HCT116 (cell line): ENCODE measurements at regions not wholly inside any gene's neighbourhood (a gene's known extent, or its start where the extent isn't known, plus 50 kb on each side); places are given as distances from the start of the nearest gene placed in this dataset.

ENCODE experiments used
- ATAC-seq: fragments of 200-7000 bp; cut with Tn5 transposase; 2 replicates; pipeline ENCODE4 v1.9.1; 2020; ENCODE audit warnings: mild to moderate bottlenecking, moderate library complexity
- BruUV-seq: library from RNA; stranded (reverse); fragments of 400-500 nt; replicated peaks from 2 replicates; lab custom pipeline; 2021; lab: Mats Ljungman, UMichigan
- CTCF ChIA-PET: fragments of 300-600 bp; sonication (Branson Sonifier 250); formaldehyde crosslinking; loops from one replicate; lab custom pipeline; 2021; ENCODE audit warnings: antibody characterized with exemption; lab: Charles Lee
- POLR2A ChIA-PET: fragments of 300-600, 350-600 bp; sonication (Branson Sonifier 250); formaldehyde crosslinking; loops from one replicate; lab custom pipeline; 2021; ENCODE audit warnings: antibody characterized with exemption; lab: Charles Lee
- RAD21 ChIA-PET, 2 experiments: fragments of 300-600 bp; sonication (Branson Sonifier 250); formaldehyde crosslinking; loops; one replicate each; lab custom pipeline; 2023; ENCODE audit warnings: low total read pairs in 2 of 2; ENCODE audit not compliant: uncharacterized antibody in 2 of 2, unreplicated experiment in 2 of 2, low non-redundant PET in 1 of 2; lab: Charles Lee
- DNase-seq: peaks from one replicate; pipeline ENCODE4 v3.0.0-alpha.2; 2010; ENCODE audit warnings: low read depth, low spot score
- H2AFZ ChIP-seq: fragments of 200-600 bp; shearing (Covaris generic), sonication (generic); 2 replicates; pipeline ENCODE4 v1.6.1; 2017; ENCODE audit warnings: low read depth, mixed run types, mixed read lengths, antibody characterized with exemption, low read length; ENCODE audit not compliant: poor library complexity, severe bottlenecking
- H3K27ac ChIP-seq: 2 replicates; pipeline ENCODE4 v1.5.1; 2012; ENCODE audit warnings: low read depth, low read length
- H3K27me3 ChIP-seq: fragments of 200-600 bp; sonication (generic); 2 replicates; pipeline ENCODE4 v1.6.1; 2016; ENCODE audit warnings: mixed run types, low read length, mixed read lengths; ENCODE audit not compliant: insufficient read depth
- H3K36me3 ChIP-seq, 2 experiments: fragments of 200-500 bp in 1 of 2; fragments of 200-600 bp in 1 of 2; sonication (Bioruptor generic) in 1 of 2; sonication (generic) in 1 of 2; 2 replicates each; pipeline versions ENCODE4 v1.5.1 to v1.6.1; 2014 to 2016; ENCODE audit warnings: low read length in 2 of 2, inconsistent platforms in 1 of 2, mixed read lengths in 1 of 2, mixed run types in 1 of 2; ENCODE audit not compliant: insufficient read depth in 2 of 2, control insufficient read depth in 1 of 2
- H3K4me1 ChIP-seq, 2 experiments: fragments of 200-600 bp in 1 of 2; sonication (generic) in 1 of 2; 2 replicates each; pipeline versions ENCODE4 v1.5.1 to v1.6.1; 2012 to 2017; ENCODE audit warnings: low read length in 2 of 2, inconsistent platforms in 1 of 2, mild to moderate bottlenecking in 1 of 2, mixed read lengths in 1 of 2, mixed run types in 1 of 2, moderate library complexity in 1 of 2; ENCODE audit not compliant: insufficient read depth in 2 of 2, control insufficient read depth in 1 of 2
- H3K4me2 ChIP-seq: fragments of 200-600 bp; sonication (generic); 2 replicates; pipeline ENCODE4 v1.6.1; 2017; ENCODE audit warnings: mixed run types, low read length, mixed read lengths
- H3K4me3 ChIP-seq, 2 experiments: fragments of 200-600 bp in 1 of 2; sonication (generic) in 1 of 2; replicated peaks in 1 of 2; 2 replicates each; pipeline ENCODE4 v1.5.1; 2011 to 2016; ENCODE audit warnings: low read length in 2 of 2, control low read depth in 1 of 2, low read depth in 1 of 2, mild to moderate bottlenecking in 1 of 2, mixed read lengths in 1 of 2, mixed run types in 1 of 2
- H3K79me2 ChIP-seq: fragments of 200-600 bp; sonication (generic); 2 replicates; pipeline ENCODE4 v1.6.1; 2017; ENCODE audit warnings: mild to moderate bottlenecking, mixed run types, low read length, moderate library complexity, mixed read lengths; ENCODE audit not compliant: insufficient read depth
- H3K9ac ChIP-seq: fragments of 200-600 bp; sonication (generic); 2 replicates; pipeline ENCODE4 v1.6.1; 2016; ENCODE audit warnings: low read length, mixed read lengths
- H3K9me2 ChIP-seq: fragments of 200-600 bp; sonication (generic), shearing (Covaris generic); 2 replicates; pipeline ENCODE4 v1.6.1; 2017; ENCODE audit warnings: mixed run types, mild to moderate bottlenecking, moderate library complexity; ENCODE audit not compliant: insufficient read depth
- H3K9me3 ChIP-seq, 2 experiments: fragments of 200-500 bp in 1 of 2; fragments of 200-600 bp in 1 of 2; sonication (Bioruptor generic) in 1 of 2; sonication (generic) in 1 of 2; 2 replicates each; pipeline ENCODE4 v1.6.1; 2014 to 2017; ENCODE audit warnings: low read length in 2 of 2, mixed read lengths in 2 of 2, inconsistent platforms in 1 of 2, low read depth in 1 of 2, mild to moderate bottlenecking in 1 of 2, mixed run types in 1 of 2, moderate library complexity in 1 of 2; ENCODE audit not compliant: control insufficient read depth in 1 of 2, insufficient read depth in 1 of 2
- H4K20me1 ChIP-seq: fragments of 200-600 bp; sonication (generic), shearing (Covaris generic); 2 replicates; pipeline ENCODE4 v1.6.1; 2017; ENCODE audit warnings: mixed run types, mild to moderate bottlenecking, moderate library complexity; ENCODE audit not compliant: insufficient read depth
- EGR1 ChIP-seq: IDR thresholded peaks from 2 replicates; pipeline ENCODE4 v1.6.1; 2012; ENCODE audit warnings: low read depth
- EZH2 ChIP-seq: fragments of 200-600 bp; sonication (generic); IDR thresholded peaks from 2 replicates; pipeline ENCODE4 v1.6.1; 2017; ENCODE audit warnings: antibody characterized with exemption, mixed run types
- EZH2phosphoT487 ChIP-seq: fragments of 200-600 bp; IDR thresholded peaks from 2 replicates; pipeline ENCODE4 v1.6.1; 2018; ENCODE audit warnings: antibody characterized with exemption, borderline replicate concordance
- JUND ChIP-seq: IDR thresholded peaks from 2 replicates; pipeline ENCODE4 v1.6.1; 2012
- POLR2A ChIP-seq: IDR thresholded peaks from 2 replicates; pipeline ENCODE4 v1.7.0; 2011; ENCODE audit warnings: borderline replicate concordance; ENCODE audit not compliant: insufficient read depth, insufficient read length; ENCODE audit errors: extremely low read depth
- SIN3A ChIP-seq: IDR thresholded peaks from 2 replicates; pipeline ENCODE4 v1.6.1; 2012; ENCODE audit warnings: low read depth
- SP1 ChIP-seq: IDR thresholded peaks from 2 replicates; pipeline ENCODE4 v1.6.1; 2012; ENCODE audit warnings: low read depth
- TCF7L2 ChIP-seq: IDR thresholded peaks from 2 replicates; pipeline ENCODE4 v1.7.0; 2011; ENCODE audit warnings: borderline replicate concordance, inconsistent platforms; ENCODE audit not compliant: insufficient read depth, insufficient read length; ENCODE audit errors: extremely low read depth
- ZBTB33 ChIP-seq: IDR thresholded peaks from 2 replicates; pipeline ENCODE4 v1.6.1; 2011; ENCODE audit warnings: mild to moderate bottlenecking, low read length, moderate library complexity; ENCODE audit not compliant: insufficient replicate concordance; ENCODE audit errors: extremely low read depth
- ZFX ChIP-seq: fragments of 450-650 bp; IDR thresholded peaks from 2 replicates; pipeline ENCODE4 v1.6.1; 2017
- intact Hi-C: fragments of 100-400 bp; cut with micrococcal nuclease; formaldehyde crosslinking; loops from 2 replicates; pipeline ENCODE4 v1.10.0; 2022
- TF ChIP-seq, protein P1 (sequence below): IDR thresholded peaks from 2 replicates; pipeline ENCODE4 v1.6.1; 2012

- DNase-seq = no peak
- H3K9me3 ChIP-seq = no peaks in the 10 kb centered on the region
- H3K36me3 ChIP-seq = no peaks in the 10 kb centered on the region
- no peak overlapping the region for H3K9ac ChIP-seq
- intact Hi-C loops = no loop called here
- no peaks in the 10 kb centered on the region for H3K4me1 ChIP-seq
- H3K4me3 ChIP-seq = no peak overlapping the region
- no peak for TF ChIP-seq ZBTB33
- no TSS peak for BruUV-seq
- no peaks in the 10 kb centered on the region for H3K9me2 ChIP-seq
- ChIA-PET POLR2A (no interaction called here), CTCF (no interaction called here), RAD21 (no interaction called here)
- H4K20me1 ChIP-seq = no peaks in the 10 kb centered on the region
- H3K27me3 ChIP-seq = peaks cover 7% of the 10 kb centered on the region; the same call in 1 of the 2 replicates
- H3K4me2 ChIP-seq = no peak overlapping the region
- no peak overlapping the region for H2AFZ ChIP-seq
- H3K27ac ChIP-seq = no peak overlapping the region
- no peaks in the 10 kb centered on the region for H3K79me2 ChIP-seq
- no peak for ATAC-seq
These were observed 73.1 kb upstream of the PRR23E start for GRCh38 chr3:127119693-127120464.

DNA sequence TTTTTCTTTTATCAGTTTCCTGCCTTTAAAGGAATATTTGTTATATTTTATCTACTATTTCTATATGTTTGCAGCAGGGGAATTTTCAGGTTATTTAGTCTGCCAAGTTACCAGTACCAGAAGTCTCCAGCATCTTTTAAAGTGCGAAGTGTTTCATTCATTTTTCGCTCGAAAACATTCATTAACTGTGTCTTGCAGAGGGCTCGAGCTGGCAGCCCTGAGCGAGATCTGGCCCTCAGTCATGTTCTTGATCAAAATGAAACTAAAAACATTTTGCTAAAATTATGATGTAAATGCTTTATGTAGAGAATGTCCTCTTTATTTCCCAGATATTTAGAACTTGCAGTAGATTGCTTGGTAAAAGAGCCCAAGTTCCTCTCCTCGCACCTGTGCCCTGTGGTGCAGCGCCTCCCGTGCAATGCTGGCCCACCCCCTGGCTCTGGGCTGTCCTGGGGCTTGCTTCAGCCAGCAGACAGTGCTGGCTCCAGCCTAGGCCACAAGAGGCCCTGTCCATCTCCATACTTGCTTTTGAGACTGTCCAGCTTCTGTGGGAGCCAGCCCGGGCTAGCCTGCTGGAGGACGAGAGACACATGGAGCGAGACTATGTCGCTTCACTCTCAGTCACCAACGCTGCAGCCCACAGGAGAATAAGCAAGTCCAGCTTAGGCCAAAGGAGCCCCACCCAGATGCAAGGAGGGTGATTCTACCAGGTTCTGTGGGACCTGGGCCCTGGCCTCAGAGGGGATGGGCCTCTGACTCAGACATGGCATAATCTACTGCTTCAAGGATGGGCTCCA, 71.9 kb upstream of the PRR23E start:
- ChIA-PET RAD21 (no interaction called here), CTCF (no interaction called here), POLR2A (no interaction called here)
- Histone ChIP-seq H3K27ac (no peak overlapping the region), H3K4me3 (no peak overlapping the region), H3K4me2 (no peak overlapping the region), H3K9me3 (no peaks in the 10 kb centered on the region), H2AFZ (no peak overlapping the region), H3K79me2 (no peaks in the 10 kb centered on the region), H3K36me3 (no peaks in the 10 kb centered on the region), H3K9me2 (no peaks in the 10 kb centered on the region), H3K9ac (no peak overlapping the region), H3K27me3 (peaks cover 11% of the 10 kb centered on the region; the same call in 1 of the 2 replicates), H4K20me1 (no peaks in the 10 kb centered on the region), H3K4me1 (no peaks in the 10 kb centered on the region)
- DNase-seq = no peak
- TF ChIP-seq POLR2A (no peak), TCF7L2 (no peak), SIN3A (no peak), JUND (no peak), EGR1 (no peak), EZH2 (no peak), EZH2phosphoT487 (no peak), ZFX (no peak), SP1 (no peak)
- TF ChIP-seq, protein P1, sequence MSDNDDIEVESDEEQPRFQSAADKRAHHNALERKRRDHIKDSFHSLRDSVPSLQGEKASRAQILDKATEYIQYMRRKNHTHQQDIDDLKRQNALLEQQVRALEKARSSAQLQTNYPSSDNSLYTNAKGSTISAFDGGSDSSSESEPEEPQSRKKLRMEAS = no peak
- BruUV-seq = no TSS peak
- ATAC-seq = no peak
- intact Hi-C loops = no loop called here
